Muscle of leg (tissue), 3 donors: ENCODE measurements at regions not wholly inside any gene's neighbourhood (a gene's known extent, or its start where the extent isn't known, plus 50 kb on each side); places are given as distances from the start of the nearest gene placed in this dataset.
A peak's percentile ranks its signal among the peaks of the same experiment; 100 is the strongest.

ENCODE experiments used
- DNase-seq: peaks from one replicate; pipeline ENCODE4 v3.0.0; 2013
- H3K27ac ChIP-seq: one replicate; pipeline ENCODE4 v1.5.1; 2013; ENCODE audit warnings: mild to moderate bottlenecking, low read length, control low read depth
- H3K27me3 ChIP-seq: one replicate; pipeline ENCODE4 v1.6.1; 2013; ENCODE audit warnings: low read length; ENCODE audit not compliant: control insufficient read depth, insufficient read depth
- H3K36me3 ChIP-seq: one replicate; pipeline ENCODE4 v1.6.1; 2013; ENCODE audit warnings: low read length; ENCODE audit not compliant: control insufficient read depth, insufficient read depth
- H3K4me1 ChIP-seq: one replicate; pipeline ENCODE4 v1.6.1; 2013; ENCODE audit warnings: low read length; ENCODE audit not compliant: control insufficient read depth, insufficient read depth
- H3K4me3 ChIP-seq: one replicate; pipeline ENCODE4 v1.5.1; 2013; ENCODE audit warnings: low read length, control low read depth
- H3K9me3 ChIP-seq: replicated peaks from 2 replicates; pipeline ENCODE4 v1.6.1; 2013; ENCODE audit warnings: low read depth, low read length; ENCODE audit not compliant: control insufficient read depth
- WGBS: methylation state at CpG from one replicate; pipeline ENCODE4 v1.1.5; 2013; ENCODE audit warnings: missing lambda C conversion rate; ENCODE audit not compliant: insufficient coverage; 5-methylcytosine and 5-hydroxymethylcytosine counted together

- H3K27me3 ChIP-seq: no peaks in the 10 kb centered on the region
- H3K36me3 ChIP-seq: no peaks in the 10 kb centered on the region
- no peak for DNase-seq
- H3K9me3 ChIP-seq: no peaks in the 10 kb centered on the region
- no peak overlapping the region for H3K27ac ChIP-seq
- peaks cover 7% of the 10 kb centered on the region for H3K4me1 ChIP-seq
- no CpG with 5 or more reads among the region's 2 CpGs for WGBS
- H3K4me3 ChIP-seq: no peak overlapping the region
Measured at GRCh38 chr6:14950970-14951276, 294.9 kb upstream of the JARID2 start.

GRCh38 chr6:14951704-14952103, 294.2 kb upstream of the JARID2 start:
- no CpG with 5 or more reads among the region's 1 CpG for WGBS
- Histone ChIP-seq H3K4me3 (no peak overlapping the region), H3K36me3 (no peaks in the 10 kb centered on the region), H3K27me3 (no peaks in the 10 kb centered on the region), H3K27ac (no peak overlapping the region), H3K9me3 (no peaks in the 10 kb centered on the region), H3K4me1 (peaks cover 7% of the 10 kb centered on the region)
- no peak for DNase-seq

GRCh38 chr6:14953836-14954235, 292.0 kb upstream of the JARID2 start:
- WGBS: 77% methylated on average over 3 of the region's 6 CpGs
- Histone ChIP-seq H3K9me3 (no peaks in the 10 kb centered on the region), H3K27me3 (no peaks in the 10 kb centered on the region), H3K4me1 (peaks cover 7% of the 10 kb centered on the region), H3K4me3 (no peak overlapping the region), H3K27ac (no peak overlapping the region), H3K36me3 (no peaks in the 10 kb centered on the region)
- DNase-seq: peak; percentile 48

GRCh38 chr6:14957355-14958059, 288.4 kb upstream of the JARID2 start:
- 82% methylated on average over 2 of the region's 7 CpGs for WGBS
- no peak overlapping the region for H3K27ac ChIP-seq
- no peaks in the 10 kb centered on the region for H3K27me3 ChIP-seq

GRCh38 chr6:14959324-14959885, 286.5 kb upstream of the JARID2 start:
- Histone ChIP-seq H3K4me1 (no peaks in the 10 kb centered on the region), H3K4me3 (no peak overlapping the region), H3K27me3 (no peaks in the 10 kb centered on the region), H3K36me3 (no peaks in the 10 kb centered on the region), H3K27ac (no peak overlapping the region), H3K9me3 (no peaks in the 10 kb centered on the region)
- no CpG with 5 or more reads among the region's 6 CpGs for WGBS
- DNase-seq: no peak

More at GRCh38 chr6:14957355-14958059, 288.4 kb upstream of the JARID2 start:
- Histone ChIP-seq H3K4me3 (no peak overlapping the region), H3K4me1 (peaks cover 7% of the 10 kb centered on the region), H3K9me3 (no peaks in the 10 kb centered on the region), H3K36me3 (no peaks in the 10 kb centered on the region)
- DNase-seq: no peak

- DNase-seq: peak; percentile 53
- no peak overlapping the region for H3K27ac ChIP-seq
- 77% methylated on average over 7 of the region's 11 CpGs for WGBS
- no peak overlapping the region for H3K4me3 ChIP-seq
- H3K9me3 ChIP-seq: peaks cover 3% of the 10 kb centered on the region
- peaks cover 9% of the 10 kb centered on the region for H3K4me1 ChIP-seq
- no peaks in the 10 kb centered on the region for H3K27me3 ChIP-seq
- no peaks in the 10 kb centered on the region for H3K36me3 ChIP-seq
Measured at GRCh38 chr6:14964556-14965270, 281.2 kb upstream of the JARID2 start.

- Histone ChIP-seq H3K4me3 (no peak overlapping the region), H3K9me3 (peaks cover 3% of the 10 kb centered on the region), H3K27ac (no peak overlapping the region), H3K27me3 (no peaks in the 10 kb centered on the region), H3K36me3 (no peaks in the 10 kb centered on the region), H3K4me1 (peaks cover 9% of the 10 kb centered on the region)
- WGBS: 33% methylated on average over 3 of the region's 10 CpGs
- peak; percentile 41 for DNase-seq
Measured at GRCh38 chr6:14965424-14966075, 280.3 kb upstream of the JARID2 start.

- WGBS: 85% methylated on average over 5 of the region's 8 CpGs
- no peaks in the 10 kb centered on the region for H3K27me3 ChIP-seq
Measured at GRCh38 chr6:14966096-14966905, 279.6 kb upstream of the JARID2 start.

GRCh38 chr6:14966906-14967711, 278.8 kb upstream of the JARID2 start:
- no peak for DNase-seq
- Histone ChIP-seq H3K27me3 (no peaks in the 10 kb centered on the region), H3K4me1 (peaks cover 9% of the 10 kb centered on the region), H3K4me3 (no peak overlapping the region), H3K9me3 (peaks cover 3% of the 10 kb centered on the region), H3K36me3 (no peaks in the 10 kb centered on the region), H3K27ac (no peak overlapping the region)
- 100% methylated on average over 1 of the region's 5 CpGs for WGBS

More at GRCh38 chr6:14966096-14966905, 279.6 kb upstream of the JARID2 start:
- Histone ChIP-seq H3K4me1 (peaks cover 9% of the 10 kb centered on the region), H3K27ac (no peak overlapping the region), H3K9me3 (peaks cover 3% of the 10 kb centered on the region), H3K4me3 (no peak overlapping the region), H3K36me3 (no peaks in the 10 kb centered on the region)
- DNase-seq: no peak
